Dendritic cell treated with granulocyte-macrophage colony-stimulating factor and Interleukin-4, amounts not matched to agents 40 ng/mL and 50 ng/mL, for 4 days (primary cell): ENCODE measurements at regions not wholly inside any gene's neighbourhood (a gene's known extent, or its start where the extent isn't known, plus 50 kb on each side); places are given as distances from the start of the nearest gene placed in this dataset.

Source experiments
- H3K27ac Mint-ChIP-seq: one replicate; pipeline ENCODE4 v1.8.0; 2022; ENCODE audit warnings: mild to moderate bottlenecking, mixed read lengths
- H3K27me3 Mint-ChIP-seq: one replicate; pipeline ENCODE4 v1.8.0; 2022; ENCODE audit warnings: mild to moderate bottlenecking, mixed read lengths
- H3K36me3 Mint-ChIP-seq: one replicate; pipeline ENCODE4 v1.8.0; 2022; ENCODE audit warnings: low read depth, mixed read lengths
- H3K4me1 Mint-ChIP-seq: one replicate; pipeline ENCODE4 v1.8.0; 2022; ENCODE audit warnings: low read depth, mixed read lengths
- H3K4me3 Mint-ChIP-seq: one replicate; pipeline ENCODE4 v1.8.0; 2022; ENCODE audit warnings: mild to moderate bottlenecking, moderate library complexity, mixed read lengths
- H3K9me3 Mint-ChIP-seq: one replicate; pipeline ENCODE4 v1.8.0; 2022; ENCODE audit warnings: mixed read lengths
- intact Hi-C: fragments of 100-400 bp; cut with micrococcal nuclease; formaldehyde crosslinking; loops from one replicate; pipeline ENCODE4 v1.15.0; 2022

DNA sequence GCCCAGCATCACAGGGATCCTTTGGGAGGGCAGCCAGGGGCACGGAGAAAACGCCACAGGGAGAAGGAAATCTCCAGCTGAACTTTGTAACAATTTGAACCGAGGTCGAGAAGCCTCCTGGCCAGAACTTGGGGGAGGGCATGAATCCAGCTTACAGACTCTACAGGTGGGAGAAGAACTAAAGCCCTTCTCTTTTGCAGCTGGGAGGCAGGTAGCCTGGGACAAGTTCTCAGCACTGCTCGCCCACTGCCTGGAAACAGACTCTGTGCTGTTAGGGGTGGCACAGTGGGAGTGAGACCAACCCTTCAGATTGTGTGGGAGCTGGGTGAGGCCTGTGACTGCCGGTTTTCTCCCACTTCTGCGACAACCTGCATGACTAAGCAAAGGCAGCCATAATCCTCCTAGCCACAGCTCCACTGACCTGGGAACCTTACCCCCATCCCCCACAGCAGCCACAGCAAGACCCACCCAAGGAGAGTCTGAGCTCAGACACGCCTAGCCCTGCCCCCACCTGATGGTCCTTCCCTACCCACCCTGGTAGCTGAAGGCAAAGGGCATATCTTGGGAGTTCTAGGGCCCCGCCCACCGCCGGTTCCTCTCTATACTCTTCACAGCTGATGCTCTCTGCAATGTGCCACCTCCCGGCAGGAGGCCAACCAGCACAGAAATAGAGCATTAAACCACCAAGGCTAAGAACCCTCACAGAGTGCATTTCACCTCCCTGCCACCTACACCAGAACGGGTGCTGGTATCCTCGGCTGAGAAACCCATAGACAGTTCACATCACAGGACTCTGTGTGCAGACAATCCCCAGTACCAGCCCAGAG, 136.0 kb upstream of the SIX2 start:
- Mint-ChIP-seq H3K27ac (no peak overlapping the region), H3K9me3 (peaks cover 3% of the 10 kb centered on the region), H3K4me3 (no peak overlapping the region), H3K27me3 (peaks cover 64% of the 10 kb centered on the region), H3K36me3 (no peaks in the 10 kb centered on the region), H3K4me1 (no peaks in the 10 kb centered on the region)
- intact Hi-C loops, result no loop called here

DNA sequence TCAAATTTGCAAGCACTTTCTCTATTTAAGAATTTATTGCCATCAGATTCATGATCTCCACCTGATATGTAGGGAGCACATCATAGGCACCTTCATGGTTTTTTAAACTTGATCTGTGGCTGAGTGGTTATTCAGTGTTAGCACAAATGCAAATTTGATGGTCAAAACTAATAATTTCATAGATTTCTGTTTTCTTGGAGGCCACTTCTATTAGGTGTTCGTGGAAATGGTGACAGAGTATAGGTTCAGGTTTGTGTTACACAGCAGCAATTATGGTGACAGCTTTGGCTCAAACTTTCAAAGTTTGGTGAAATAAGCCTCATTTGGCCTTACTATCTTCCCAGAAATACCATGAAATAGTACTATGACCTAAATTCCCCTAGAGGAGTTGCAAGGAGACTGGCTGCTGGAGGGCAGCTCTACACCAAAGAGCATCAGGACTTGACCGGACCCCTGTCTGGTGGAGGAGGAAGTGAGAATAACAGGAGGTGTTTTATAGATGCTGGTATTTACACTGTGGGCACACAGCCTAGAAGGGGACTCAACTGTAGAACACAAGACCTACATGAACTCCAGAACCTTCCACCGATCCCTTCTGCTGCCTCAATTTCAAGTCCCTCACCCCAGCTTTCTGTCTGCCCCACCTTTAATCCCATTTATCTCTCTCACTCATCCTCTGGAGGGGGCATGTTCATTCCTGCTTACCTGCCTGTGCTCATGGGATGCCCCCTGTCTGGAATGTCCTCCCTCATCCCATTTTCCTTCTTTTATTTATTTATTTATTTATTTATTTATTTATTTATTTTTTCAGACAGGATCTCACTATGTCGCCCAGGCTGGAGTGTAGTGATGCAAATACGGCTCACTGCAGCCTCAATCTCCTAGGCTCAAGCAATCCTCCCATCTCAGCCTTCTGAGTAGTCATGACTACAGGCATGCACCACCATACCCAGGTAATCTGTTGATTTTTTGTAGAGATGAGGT, 132.9 kb upstream of the SIX2 start:
- Mint-ChIP-seq H3K27me3 (peaks cover 50% of the 10 kb centered on the region), H3K4me3 (no peak overlapping the region), H3K4me1 (no peaks in the 10 kb centered on the region), H3K9me3 (no peaks in the 10 kb centered on the region), H3K36me3 (no peaks in the 10 kb centered on the region), H3K27ac (no peak overlapping the region)
- intact Hi-C loops, result no loop called here

DNA sequence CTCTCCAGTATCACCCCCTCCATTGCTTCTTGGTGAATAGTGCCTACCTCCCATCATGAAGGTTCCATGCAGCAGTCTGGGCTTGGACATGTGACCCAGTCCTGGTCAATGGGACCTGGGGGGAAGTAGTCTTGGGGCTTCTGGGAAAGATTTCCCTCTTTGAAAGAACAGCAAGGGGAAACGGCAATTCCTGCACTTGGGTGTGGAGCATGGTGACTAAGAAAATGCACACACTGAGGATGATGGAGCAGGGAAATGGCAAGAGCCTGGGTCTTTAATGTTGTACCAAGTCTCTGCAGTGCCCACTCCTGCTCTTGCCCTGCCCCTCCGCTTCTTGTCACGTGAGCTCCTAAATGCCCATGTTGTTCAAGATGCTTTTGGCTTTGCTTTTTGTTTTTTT, 131.4 kb upstream of the SIX2 start:
- intact Hi-C loops, result no loop called here
- H3K27ac Mint-ChIP-seq, result no peak overlapping the region

DNA sequence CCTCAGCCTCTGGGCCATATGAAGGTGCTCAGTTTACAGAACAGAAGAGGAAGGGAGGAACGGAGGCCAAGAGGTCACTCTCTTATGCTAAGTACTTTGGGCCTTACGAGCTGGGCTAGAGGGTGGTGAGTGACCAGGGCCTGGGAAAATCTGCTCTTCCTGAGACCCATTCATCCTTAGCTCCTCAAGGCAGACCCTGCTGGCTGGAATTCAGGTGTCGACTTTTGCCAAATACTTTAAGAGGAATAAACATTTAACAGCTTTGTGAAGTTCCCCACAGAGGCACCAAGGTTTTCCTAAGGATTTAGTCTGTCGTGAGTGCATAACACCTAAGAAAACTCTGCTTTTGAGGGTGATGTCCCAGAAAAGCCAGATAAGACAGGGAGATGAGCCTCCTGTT, 129.7 kb upstream of the SIX2 start:
- Mint-ChIP-seq H3K9me3 (no peaks in the 10 kb centered on the region), H3K4me1 (peaks cover 12% of the 10 kb centered on the region), H3K27ac (no peak overlapping the region), H3K4me3 (no peak overlapping the region), H3K36me3 (no peaks in the 10 kb centered on the region), H3K27me3 (peaks cover 26% of the 10 kb centered on the region)
- intact Hi-C loops, result no loop called here

More for the DNA sequence above, 131.4 kb upstream of the SIX2 start:
- Mint-ChIP-seq H3K4me3 (no peak overlapping the region), H3K4me1 (no peaks in the 10 kb centered on the region), H3K9me3 (no peaks in the 10 kb centered on the region), H3K36me3 (no peaks in the 10 kb centered on the region), H3K27me3 (peaks cover 43% of the 10 kb centered on the region)

- intact Hi-C loops, result no loop called here
- peaks cover 19% of the 10 kb centered on the region for H3K27me3 Mint-ChIP-seq
These were observed 128.9 kb upstream of the SIX2 start for GRCh38 chr2:45137966-45138695.

GRCh38 chr2:45134726-45135125, 125.5 kb upstream of the SIX2 start:
- Mint-ChIP-seq H3K9me3 (no peaks in the 10 kb centered on the region), H3K4me3 (no peak overlapping the region)
- intact Hi-C loops, result no loop called here

More at GRCh38 chr2:45137966-45138695, 128.9 kb upstream of the SIX2 start:
- no peaks in the 10 kb centered on the region for H3K9me3 Mint-ChIP-seq
- H3K4me1 Mint-ChIP-seq, result peaks cover 18% of the 10 kb centered on the region
- no peak overlapping the region for H3K27ac Mint-ChIP-seq
- no peak overlapping the region for H3K4me3 Mint-ChIP-seq
- H3K36me3 Mint-ChIP-seq, result no peaks in the 10 kb centered on the region

DNA sequence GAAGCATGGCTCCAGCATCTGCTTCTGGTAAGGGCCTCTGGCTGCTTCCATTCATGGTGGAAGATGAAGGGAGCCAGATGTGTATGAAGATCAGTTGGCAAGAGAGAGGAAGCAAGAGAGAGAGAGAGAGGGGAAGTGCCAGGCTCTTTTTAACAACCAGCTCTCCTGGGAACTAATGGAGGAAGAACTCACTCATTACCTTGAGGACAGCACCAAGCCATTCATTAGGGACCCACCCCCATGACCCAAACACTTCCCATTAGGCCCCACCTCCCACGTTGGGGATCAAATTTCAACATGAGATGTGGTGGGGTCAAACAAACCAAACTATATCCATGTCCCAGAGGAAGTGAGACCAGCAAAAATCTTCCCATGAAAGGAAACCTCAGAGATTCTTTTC, 124.8 kb upstream of the SIX2 start:
- Mint-ChIP-seq H3K9me3 (no peaks in the 10 kb centered on the region), H3K36me3 (no peaks in the 10 kb centered on the region), H3K4me3 (no peak overlapping the region), H3K27ac (peak overlapping the region; percentile 38), H3K27me3 (peaks cover 2% of the 10 kb centered on the region), H3K4me1 (peaks cover 21% of the 10 kb centered on the region)
- intact Hi-C loops, result no loop called here

More at GRCh38 chr2:45134726-45135125, 125.5 kb upstream of the SIX2 start:
- Mint-ChIP-seq H3K27ac (no peak overlapping the region), H3K4me1 (peaks cover 21% of the 10 kb centered on the region), H3K36me3 (no peaks in the 10 kb centered on the region), H3K27me3 (peaks cover 2% of the 10 kb centered on the region)

DNA sequence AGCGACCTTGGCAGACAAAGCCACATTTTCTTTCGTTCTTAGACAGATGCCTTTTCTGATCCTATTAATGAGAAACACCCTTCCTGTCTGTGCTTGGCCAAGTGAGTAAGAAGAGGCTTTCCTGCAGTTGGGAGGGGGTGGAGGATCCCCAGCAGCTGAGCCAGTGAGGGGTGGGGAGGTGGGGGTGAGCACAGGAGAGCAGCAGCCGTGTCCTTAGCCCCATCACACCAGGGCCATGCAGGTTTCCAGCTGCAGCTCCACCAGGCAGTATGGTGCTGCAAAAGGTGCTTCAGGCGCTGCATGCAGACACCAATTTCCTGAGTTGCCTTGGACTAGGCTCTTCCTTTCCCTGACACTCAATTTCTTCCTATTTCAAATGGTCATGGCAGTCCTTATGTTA, 123.3 kb upstream of the SIX2 start:
- no peak overlapping the region for H3K27ac Mint-ChIP-seq
- H3K4me3 Mint-ChIP-seq, result no peak overlapping the region
- intact Hi-C loops, result no loop called here
- no peaks in the 10 kb centered on the region for H3K9me3 Mint-ChIP-seq
- H3K36me3 Mint-ChIP-seq, result no peaks in the 10 kb centered on the region
- peaks cover 2% of the 10 kb centered on the region for H3K27me3 Mint-ChIP-seq
- H3K4me1 Mint-ChIP-seq, result peaks cover 21% of the 10 kb centered on the region

DNA sequence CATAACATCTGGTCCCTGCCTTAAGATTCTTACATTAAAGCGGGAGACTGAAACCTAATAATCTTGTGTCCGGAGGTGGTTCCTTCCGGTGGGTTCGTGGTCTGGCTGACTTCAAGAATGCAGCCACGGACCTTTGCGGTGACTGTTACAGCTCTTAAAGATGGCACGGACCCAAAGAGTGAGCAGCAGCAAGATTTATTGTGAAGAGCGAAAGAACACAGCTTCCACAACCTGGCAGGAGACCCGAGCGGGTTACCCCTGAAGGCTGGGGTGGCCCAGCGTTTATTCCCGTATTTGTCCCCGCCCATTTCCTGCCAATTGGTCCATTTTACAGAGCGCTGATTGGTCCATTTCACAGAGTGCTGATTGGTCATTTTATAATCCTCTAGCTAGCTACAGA, 122.3 kb upstream of the SIX2 start:
- intact Hi-C loops, result no loop called here
- no peaks in the 10 kb centered on the region for H3K36me3 Mint-ChIP-seq

GRCh38 chr2:45130736-45131135, 121.5 kb upstream of the SIX2 start:
- intact Hi-C loops, result no loop called here
- no peak overlapping the region for H3K4me3 Mint-ChIP-seq
- no peaks in the 10 kb centered on the region for H3K9me3 Mint-ChIP-seq
- H3K27ac Mint-ChIP-seq, result no peak overlapping the region
- peaks cover 3% of the 10 kb centered on the region for H3K27me3 Mint-ChIP-seq
- H3K36me3 Mint-ChIP-seq, result no peaks in the 10 kb centered on the region
- H3K4me1 Mint-ChIP-seq, result peaks cover 21% of the 10 kb centered on the region

More for the DNA sequence above, 122.3 kb upstream of the SIX2 start:
- H3K27me3 Mint-ChIP-seq, result peaks cover 4% of the 10 kb centered on the region
- no peak overlapping the region for H3K27ac Mint-ChIP-seq
- H3K4me1 Mint-ChIP-seq, result peaks cover 21% of the 10 kb centered on the region
- no peak overlapping the region for H3K4me3 Mint-ChIP-seq
- H3K9me3 Mint-ChIP-seq, result no peaks in the 10 kb centered on the region

DNA sequence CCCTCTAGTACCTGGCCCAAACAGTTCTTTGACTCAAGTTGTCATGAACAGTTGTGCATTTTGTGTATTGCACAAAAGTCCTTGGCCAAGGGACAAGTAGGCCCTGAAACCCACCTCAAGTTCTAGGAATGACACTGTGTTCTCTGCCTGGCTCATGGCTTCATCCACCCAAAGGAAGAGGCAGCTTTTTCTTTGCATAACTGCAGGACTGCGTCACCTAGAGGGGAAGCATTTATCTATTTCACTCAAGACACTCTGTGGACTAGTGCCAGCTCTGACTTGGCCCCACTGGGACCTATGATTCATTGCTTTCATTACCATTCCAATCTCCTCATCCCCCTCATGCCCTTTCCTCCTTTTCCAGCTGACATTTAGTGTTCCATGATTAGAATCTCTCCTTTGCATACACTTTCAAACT, 119.3 kb upstream of the SIX2 start:
- intact Hi-C loops, result no loop called here
- no peaks in the 10 kb centered on the region for H3K9me3 Mint-ChIP-seq
- no peaks in the 10 kb centered on the region for H3K36me3 Mint-ChIP-seq
- H3K27me3 Mint-ChIP-seq, result peaks cover 3% of the 10 kb centered on the region
- H3K4me3 Mint-ChIP-seq, result no peak overlapping the region
- H3K27ac Mint-ChIP-seq, result no peak overlapping the region
- peaks cover 5% of the 10 kb centered on the region for H3K4me1 Mint-ChIP-seq

- Mint-ChIP-seq H3K36me3 (no peaks in the 10 kb centered on the region), H3K4me3 (no peak overlapping the region), H3K27ac (no peak overlapping the region), H3K4me1 (peaks cover under 1% of the 10 kb centered on the region), H3K9me3 (no peaks in the 10 kb centered on the region), H3K27me3 (peaks cover 3% of the 10 kb centered on the region)
- intact Hi-C loops, result no loop called here
These were observed 118.6 kb upstream of the SIX2 start for GRCh38 chr2:45127891-45128290.

- Mint-ChIP-seq H3K27ac (no peak overlapping the region), H3K4me1 (no peaks in the 10 kb centered on the region), H3K9me3 (no peaks in the 10 kb centered on the region), H3K27me3 (peaks cover 3% of the 10 kb centered on the region), H3K4me3 (no peak overlapping the region), H3K36me3 (no peaks in the 10 kb centered on the region)
- intact Hi-C loops, result no loop called here
These were observed 118.1 kb upstream of the SIX2 start for GRCh38 chr2:45127321-45127720.
